ENCODE measurements at regions not wholly inside any gene's neighbourhood (a gene's known extent, or its start where the extent isn't known, plus 50 kb on each side); places are given as distances from the start of the nearest gene placed in this dataset.

DNA sequence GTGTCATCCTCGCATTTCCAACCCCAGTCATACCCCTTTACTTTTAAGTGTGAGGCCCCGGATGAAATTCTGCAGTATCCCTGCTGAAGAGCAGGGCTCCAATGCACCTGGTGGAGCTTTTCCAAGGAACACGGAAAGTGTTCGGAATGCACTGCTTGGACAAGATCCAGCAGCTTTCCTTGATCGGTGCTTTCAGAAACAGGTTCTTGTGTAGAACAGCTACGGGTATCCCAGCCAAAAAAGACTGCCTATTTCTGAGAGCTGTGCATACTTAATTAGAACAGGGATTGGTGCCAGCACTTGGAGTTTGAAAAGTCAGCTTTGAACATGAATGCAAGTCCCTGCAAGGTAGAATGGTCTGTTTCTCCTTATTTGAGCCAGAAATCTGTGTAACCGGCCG, 87.2 kb upstream of the C1QTNF9B start:
- WGBS, 3 donors = 48 to 57% (median 52%) methylated on average over 8 of the region's 8 CpGs

DNA sequence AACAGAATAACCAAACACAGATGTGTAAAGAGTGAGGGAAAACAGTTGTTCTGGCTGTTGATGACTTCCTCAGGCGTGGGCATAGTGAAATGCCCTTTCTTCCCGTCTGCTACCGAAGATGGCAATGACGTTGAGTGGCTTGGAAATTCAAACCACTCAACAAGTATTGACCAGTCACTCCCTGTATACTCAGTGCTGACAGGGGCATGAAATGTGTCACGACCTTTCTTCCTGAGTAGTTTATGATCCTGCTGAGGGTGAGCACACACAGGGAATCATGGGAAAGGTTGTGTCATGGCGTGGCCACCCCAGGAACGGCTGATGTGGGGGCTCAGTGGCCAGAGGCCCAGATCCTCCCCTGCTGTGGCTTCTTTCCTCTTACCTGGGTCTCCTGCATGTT, 87.8 kb upstream of the C1QTNF9B start:
- H3K4me3 ChIP-seq = no peak overlapping the region
- no peak for TF ChIP-seq CTCF (IDR thresholded peaks at IDR 0.05)
- WGBS, 3 donors = 93 to 96% (median 94%) methylated on average over 7 of the region's 7 CpGs
- no peak for DNase-seq
- no peaks in the 10 kb centered on the region for H3K9me3 ChIP-seq
- no peaks in the 10 kb centered on the region for H3K36me3 ChIP-seq
- no peaks in the 10 kb centered on the region for H3K27me3 ChIP-seq
- intact Hi-C loops (cut with DNase I) = no loop called here
- H3K4me1 ChIP-seq (ENCODE audit: insufficient read depth) = no peaks in the 10 kb centered on the region
- no peak overlapping the region for H3K27ac ChIP-seq

More for the DNA sequence above, 87.2 kb upstream of the C1QTNF9B start:
- Histone ChIP-seq H3K27me3 (no peaks in the 10 kb centered on the region), H3K36me3 (no peaks in the 10 kb centered on the region), H3K9me3 (no peaks in the 10 kb centered on the region), H3K27ac (no peak overlapping the region), H3K4me1 (ENCODE audit: insufficient read depth) (no peaks in the 10 kb centered on the region), H3K4me3 (no peak overlapping the region)
- intact Hi-C loops (cut with DNase I) = no loop called here
- no peak for DNase-seq
- TF ChIP-seq POLR2A (IDR thresholded peaks at IDR 0.05) (no peak), EP300 (IDR thresholded peaks at IDR 0.05) (no peak), CTCF (IDR thresholded peaks at IDR 0.05) (no peak)

DNA sequence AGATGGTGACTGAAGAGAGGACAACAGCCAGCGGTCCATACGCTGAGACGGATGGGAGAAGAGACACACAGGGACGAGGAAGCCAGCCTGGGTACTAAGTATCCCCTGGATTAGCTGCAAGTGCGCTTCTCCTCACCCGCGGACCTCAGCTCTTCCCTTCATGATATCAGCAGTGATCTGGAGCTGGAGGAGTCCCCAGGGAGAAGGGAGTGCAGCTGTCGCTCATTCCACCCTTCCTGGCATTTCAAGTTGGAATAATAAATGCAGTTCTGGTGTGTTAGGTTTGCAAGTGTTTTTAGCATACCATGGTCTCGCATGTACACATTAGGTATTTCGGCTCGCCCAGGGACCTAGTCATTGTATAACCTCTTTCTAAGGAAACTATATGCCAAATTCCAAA, 88.5 kb upstream of the C1QTNF9B start:
- intact Hi-C loops (cut with DNase I) = no loop called here
- WGBS, 3 donors = 82 to 92% (median 88%) methylated on average over 11 of the region's 11 CpGs
- Histone ChIP-seq H3K9me3 (no peaks in the 10 kb centered on the region), H3K4me1 (ENCODE audit: insufficient read depth) (no peaks in the 10 kb centered on the region), H3K27me3 (no peaks in the 10 kb centered on the region), H3K36me3 (no peaks in the 10 kb centered on the region), H3K4me3 (no peak overlapping the region), H3K27ac (no peak overlapping the region)
- no peak for TF ChIP-seq EP300 (IDR thresholded peaks at IDR 0.05)
- TF ChIP-seq POLR2A (IDR thresholded peaks at IDR 0.05) = no peak
- TF ChIP-seq CTCF (IDR thresholded peaks at IDR 0.05) = no peak
- DNase-seq = no peak

DNA sequence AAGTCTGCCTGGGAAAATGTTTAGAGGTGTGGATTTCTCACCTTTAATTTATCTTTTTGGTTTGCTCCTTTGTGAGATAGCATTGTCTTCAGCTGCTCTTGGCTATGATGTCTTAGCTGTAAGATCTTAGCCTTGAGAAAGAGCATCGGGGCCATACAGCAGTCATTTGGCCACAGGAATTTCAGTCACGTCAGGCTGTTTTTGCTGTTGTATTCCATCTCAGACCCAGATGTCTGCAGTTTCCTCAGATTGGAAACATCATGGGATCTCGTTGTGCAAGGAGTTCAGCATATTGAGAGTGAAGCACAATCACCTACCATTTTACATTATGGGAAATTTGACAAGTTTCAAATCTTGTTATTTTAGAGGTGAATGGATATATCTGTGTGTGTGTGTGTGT, 89.3 kb upstream of the C1QTNF9B start:
- WGBS, 3 donors = 22 to 49% (median 46%) methylated on average over 3 of the region's 3 CpGs
- no peak for TF ChIP-seq POLR2A (IDR thresholded peaks at IDR 0.05)
- TF ChIP-seq EP300 (IDR thresholded peaks at IDR 0.05) = no peak
- TF ChIP-seq CTCF (IDR thresholded peaks at IDR 0.05) = no peak
- no peak overlapping the region for H3K4me3 ChIP-seq

More for the DNA sequence above, 89.3 kb upstream of the C1QTNF9B start:
- Histone ChIP-seq H3K4me1 (ENCODE audit: insufficient read depth) (no peaks in the 10 kb centered on the region), H3K36me3 (no peaks in the 10 kb centered on the region), H3K27me3 (no peaks in the 10 kb centered on the region), H3K9me3 (no peaks in the 10 kb centered on the region), H3K27ac (no peak overlapping the region)
- DNase-seq = no peak
- intact Hi-C loops (cut with DNase I) = no loop called here

All from ovary (tissue), 7 donors.